D721Med (cell line): ENCODE measurements at regions not wholly inside any gene's neighbourhood (a gene's known extent, or its start where the extent isn't known, plus 50 kb on each side); places are given as distances from the start of the nearest gene placed in this dataset.
"Not testable (repeated sequence)": the region's sequence is repeated elsewhere in the genome, so short reads cannot be mapped to it uniquely, and the experiment has no call there.

Experiments used
- DNase-seq: peaks from one replicate; pipeline ENCODE4 v3.0.0; 2011; ENCODE audit warnings: low spot score; ENCODE audit not compliant: insufficient read length
- FAIRE-seq: peaks from 2 replicates; lab custom pipeline; 2011; peaks lifted over from hg19 to GRCh38; lab: Jason Lieb, UNC
- TF ChIP-seq, protein P1 (sequence below): IDR thresholded peaks from 2 replicates; pipeline ENCODE4 v1.5.1; 2012; ENCODE audit warnings: mild to moderate bottlenecking, control low read depth; ENCODE audit not compliant: insufficient read depth; ENCODE audit errors: missing control alignments

- DNase-seq: no peak
- FAIRE-seq: no peak
- TF ChIP-seq, protein P1, sequence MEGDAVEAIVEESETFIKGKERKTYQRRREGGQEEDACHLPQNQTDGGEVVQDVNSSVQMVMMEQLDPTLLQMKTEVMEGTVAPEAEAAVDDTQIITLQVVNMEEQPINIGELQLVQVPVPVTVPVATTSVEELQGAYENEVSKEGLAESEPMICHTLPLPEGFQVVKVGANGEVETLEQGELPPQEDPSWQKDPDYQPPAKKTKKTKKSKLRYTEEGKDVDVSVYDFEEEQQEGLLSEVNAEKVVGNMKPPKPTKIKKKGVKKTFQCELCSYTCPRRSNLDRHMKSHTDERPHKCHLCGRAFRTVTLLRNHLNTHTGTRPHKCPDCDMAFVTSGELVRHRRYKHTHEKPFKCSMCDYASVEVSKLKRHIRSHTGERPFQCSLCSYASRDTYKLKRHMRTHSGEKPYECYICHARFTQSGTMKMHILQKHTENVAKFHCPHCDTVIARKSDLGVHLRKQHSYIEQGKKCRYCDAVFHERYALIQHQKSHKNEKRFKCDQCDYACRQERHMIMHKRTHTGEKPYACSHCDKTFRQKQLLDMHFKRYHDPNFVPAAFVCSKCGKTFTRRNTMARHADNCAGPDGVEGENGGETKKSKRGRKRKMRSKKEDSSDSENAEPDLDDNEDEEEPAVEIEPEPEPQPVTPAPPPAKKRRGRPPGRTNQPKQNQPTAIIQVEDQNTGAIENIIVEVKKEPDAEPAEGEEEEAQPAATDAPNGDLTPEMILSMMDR: no peak
Measured at GRCh38 chr20:63137851-63138415, 78.0 kb downstream of the YTHDF1 start.

GRCh38 chr20:63136296-63136695 is 79.6 kb downstream of the YTHDF1 start:
- DNase-seq (no peak), FAIRE-seq (no peak)
- TF ChIP-seq, protein P1: no peak

DNA sequence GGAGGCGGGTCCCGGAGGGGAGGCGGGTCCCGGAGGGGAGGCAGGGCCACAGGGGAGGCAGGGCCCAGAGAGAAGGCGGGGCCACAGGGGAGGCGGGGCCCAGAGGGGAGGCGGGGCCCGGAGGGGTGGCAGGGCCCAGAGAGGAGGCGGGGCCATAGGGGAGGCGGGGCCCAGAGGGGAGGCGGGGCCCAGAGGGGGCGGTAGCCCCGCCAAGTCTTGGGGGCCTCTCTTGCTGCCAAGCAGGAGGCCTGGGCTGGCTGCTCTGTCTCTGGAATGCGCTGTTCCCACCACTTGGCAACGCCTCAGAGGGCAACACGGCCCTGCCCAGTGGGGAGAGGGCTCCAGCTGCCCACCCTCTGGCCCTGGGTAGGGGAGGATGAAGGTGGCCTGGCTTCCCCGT is 80.5 kb downstream of the YTHDF1 start:
- TF ChIP-seq, protein P1: no peak
- FAIRE-seq (no peak), DNase-seq (no peak)

GRCh38 chr20:63134711-63135361 is 81.1 kb downstream of the YTHDF1 start:
- not testable (repeated sequence) for FAIRE-seq

GRCh38 chr20:63134201-63134612 is 81.7 kb downstream of the YTHDF1 start:
- DNase-seq: no peak
- FAIRE-seq: no peak
- TF ChIP-seq, protein P1: no peak

More at GRCh38 chr20:63134711-63135361, 81.1 kb downstream of the YTHDF1 start:
- not testable (repeated sequence) for DNase-seq

DNA sequence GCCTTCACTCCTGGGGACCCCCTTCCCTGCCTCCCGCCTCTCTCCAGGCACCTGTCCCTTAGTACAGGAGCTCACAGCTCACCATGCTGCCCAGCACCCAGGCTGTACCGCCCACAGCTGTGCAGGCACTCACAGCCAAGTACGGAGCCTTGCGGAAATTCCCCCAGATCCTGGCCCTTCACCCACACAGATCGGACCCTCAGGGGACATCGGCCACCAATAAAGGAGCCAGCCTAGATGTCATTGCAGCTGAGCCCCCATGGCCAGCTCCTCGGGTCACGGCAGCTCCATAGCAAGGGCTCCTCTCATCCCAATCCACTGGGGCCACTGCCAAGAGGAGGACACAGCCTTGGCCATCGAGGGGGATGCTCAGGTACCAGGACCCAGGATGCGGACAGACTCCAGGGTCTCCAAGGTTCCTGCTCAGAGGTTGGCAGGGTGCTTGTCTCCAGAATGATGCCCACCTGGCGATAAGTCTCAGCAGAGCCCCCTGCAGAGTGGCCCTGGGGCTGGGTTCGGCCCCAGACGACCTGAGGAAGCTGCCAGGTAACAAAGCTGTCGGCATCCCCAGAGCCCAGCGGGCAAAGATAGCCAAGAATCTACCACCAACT is 82.3 kb downstream of the YTHDF1 start:
- TF ChIP-seq, protein P1: no peak
- DNase-seq (no peak), FAIRE-seq (no peak)

DNA sequence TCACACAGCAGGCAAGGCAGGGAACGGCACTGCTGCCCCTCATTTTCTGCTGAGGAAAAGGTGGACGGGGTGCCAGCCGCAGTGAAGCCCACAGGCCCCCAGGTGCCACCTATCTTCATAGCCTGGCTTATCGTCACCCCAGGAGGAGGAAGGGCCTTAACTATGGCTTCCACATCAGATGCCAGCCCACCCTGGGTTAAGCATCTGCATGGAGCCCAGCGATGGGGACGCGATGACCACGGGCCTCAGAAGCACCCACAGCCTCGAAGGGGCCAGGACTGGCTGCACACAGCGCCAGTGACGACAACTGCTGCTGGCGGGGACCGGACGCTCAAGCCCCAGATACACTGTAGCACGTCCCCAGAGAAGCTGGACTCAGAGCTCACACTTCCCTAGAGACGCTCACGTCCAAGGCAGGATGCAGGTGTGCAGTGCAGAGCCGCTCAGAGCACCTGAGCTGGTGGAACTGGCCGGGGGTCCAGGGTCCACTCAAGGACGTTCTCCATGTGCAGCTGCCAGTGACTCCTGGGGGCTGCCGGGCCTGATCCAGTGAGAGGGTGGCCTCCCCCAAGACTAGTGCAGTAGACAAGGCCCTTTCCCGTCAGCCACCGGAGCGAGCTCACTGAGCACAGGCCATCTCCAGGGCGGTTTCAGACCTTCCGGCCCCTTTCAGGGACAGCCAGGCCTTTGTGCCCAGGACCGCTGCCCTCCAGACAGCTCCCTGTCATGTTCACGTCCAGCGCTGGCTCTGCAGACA is 83.0 kb downstream of the YTHDF1 start:
- TF ChIP-seq, protein P1: no peak
- no peak for DNase-seq
- FAIRE-seq: no peak
